PC-9 (cell line): ENCODE measurements at regions not wholly inside any gene's neighbourhood (a gene's known extent, or its start where the extent isn't known, plus 50 kb on each side); places are given as distances from the start of the nearest gene placed in this dataset.

ENCODE experiments used
- CTCF ChIP-seq: fragments of 200-600 bp; sonication (generic); conservative IDR thresholded peaks from 2 replicates; pipeline ENCODE4 v1.6.1; 2017; ENCODE audit warnings: mixed run types, antibody characterized with exemption, mild to moderate bottlenecking, moderate library complexity
- EZH2 ChIP-seq: fragments of 200-600 bp; sonication (generic); IDR thresholded peaks from 2 replicates; pipeline ENCODE4 v1.8.0; 2017; ENCODE audit warnings: antibody characterized with exemption, low read depth

- TF ChIP-seq CTCF: no peak
- TF ChIP-seq EZH2: no peak
These were observed 157.8 kb downstream of the TNFSF13B start for GRCh38 chr13:108427355-108427754.
